Activated T-helper 2 cell treated with anti-CD3 and anti-CD28 coated beads, Interferon-gamma antibody, Interleukin-2, Interleukin-4, amounts not matched to agents 10 μg/mL and 5 μg/mL and 100 μg/mL, durations not matched to agents 14 hours and 24 hours and 36 hours (primary cell): ENCODE measurements at regions not wholly inside any gene's neighbourhood (a gene's known extent, or its start where the extent isn't known, plus 50 kb on each side); places are given as distances from the start of the nearest gene placed in this dataset.
"Not testable (repeated sequence)": the region's sequence is repeated elsewhere in the genome, so short reads cannot be mapped to it uniquely, and the experiment has no call there.

Experiments
- DNase-seq: peaks from one replicate; pipeline ENCODE4 v3.0.0; 2021; ENCODE audit warnings: low spot score
- H3K27ac Mint-ChIP-seq: one replicate; pipeline ENCODE4 v1.8.0; 2021; ENCODE audit warnings: mixed read lengths
- H3K27me3 Mint-ChIP-seq: one replicate; pipeline ENCODE4 v1.8.0; 2021; ENCODE audit warnings: low read depth, mixed read lengths
- H3K36me3 Mint-ChIP-seq: one replicate; pipeline ENCODE4 v1.8.0; 2021; ENCODE audit warnings: low read depth, mixed read lengths
- H3K4me1 Mint-ChIP-seq: one replicate; pipeline ENCODE4 v1.8.0; 2021; ENCODE audit warnings: low read depth, mixed read lengths
- H3K4me3 Mint-ChIP-seq: one replicate; pipeline ENCODE4 v1.8.0; 2021; ENCODE audit warnings: low read depth, mild to moderate bottlenecking, moderate library complexity, mixed read lengths
- H3K9me3 Mint-ChIP-seq: one replicate; pipeline ENCODE4 v1.8.0; 2021; ENCODE audit warnings: mixed read lengths
- intact Hi-C: fragments of 100-400 bp; cut with micrococcal nuclease; formaldehyde crosslinking; loops from one replicate; pipeline ENCODE4 v1.15.1; 2023

- Mint-ChIP-seq H3K4me3 (no peak overlapping the region), H3K27ac (no peak overlapping the region), H3K36me3 (no peaks in the 10 kb centered on the region), H3K9me3 (no peaks in the 10 kb centered on the region), H3K4me1 (no peaks in the 10 kb centered on the region), H3K27me3 (no peaks in the 10 kb centered on the region)
- no peak for DNase-seq
- intact Hi-C loops = no loop called here
These were observed 253.7 kb upstream of the LINC00305 start for GRCh38 chr18:64402636-64403035.

- H3K4me3 Mint-ChIP-seq = no peak overlapping the region
- H3K27me3 Mint-ChIP-seq = no peaks in the 10 kb centered on the region
- no peak for DNase-seq
- no peaks in the 10 kb centered on the region for H3K36me3 Mint-ChIP-seq
- no peaks in the 10 kb centered on the region for H3K4me1 Mint-ChIP-seq
- H3K27ac Mint-ChIP-seq = no peak overlapping the region
- intact Hi-C loops = no loop called here
- no peaks in the 10 kb centered on the region for H3K9me3 Mint-ChIP-seq
These were observed 252.6 kb upstream of the LINC00305 start for GRCh38 chr18:64401268-64402060.

GRCh38 chr18:64399566-64399965, 250.7 kb upstream of the LINC00305 start:
- no peak overlapping the region for H3K27ac Mint-ChIP-seq
- no peak overlapping the region for H3K4me3 Mint-ChIP-seq
- DNase-seq = no peak
- no peaks in the 10 kb centered on the region for H3K27me3 Mint-ChIP-seq
- H3K36me3 Mint-ChIP-seq = no peaks in the 10 kb centered on the region
- no peaks in the 10 kb centered on the region for H3K9me3 Mint-ChIP-seq
- intact Hi-C loops = no loop called here
- H3K4me1 Mint-ChIP-seq = no peaks in the 10 kb centered on the region

GRCh38 chr18:64398320-64398719, 249.4 kb upstream of the LINC00305 start:
- Mint-ChIP-seq H3K27ac (no peak overlapping the region), H3K9me3 (no peaks in the 10 kb centered on the region), H3K4me3 (no peak overlapping the region), H3K27me3 (no peaks in the 10 kb centered on the region), H3K36me3 (no peaks in the 10 kb centered on the region), H3K4me1 (no peaks in the 10 kb centered on the region)
- no peak for DNase-seq
- intact Hi-C loops = no loop called here

- Mint-ChIP-seq H3K4me3 (no peak overlapping the region), H3K27ac (no peak overlapping the region), H3K36me3 (no peaks in the 10 kb centered on the region), H3K27me3 (no peaks in the 10 kb centered on the region), H3K4me1 (no peaks in the 10 kb centered on the region), H3K9me3 (peaks cover 7% of the 10 kb centered on the region)
- intact Hi-C loops = no loop called here
- no peak for DNase-seq
These were observed 243.3 kb upstream of the LINC00305 start for GRCh38 chr18:64392202-64392601.

- DNase-seq = no peak
- Mint-ChIP-seq H3K4me3 (no peak overlapping the region), H3K9me3 (peaks cover 3% of the 10 kb centered on the region), H3K36me3 (no peaks in the 10 kb centered on the region), H3K4me1 (no peaks in the 10 kb centered on the region), H3K27me3 (no peaks in the 10 kb centered on the region), H3K27ac (no peak overlapping the region)
- intact Hi-C loops = no loop called here
These were observed 235.2 kb upstream of the LINC00305 start for GRCh38 chr18:64384101-64384500.

- Mint-ChIP-seq H3K9me3 (peaks cover 16% of the 10 kb centered on the region), H3K36me3 (no peaks in the 10 kb centered on the region), H3K4me1 (no peaks in the 10 kb centered on the region), H3K27ac (no peak overlapping the region), H3K27me3 (no peaks in the 10 kb centered on the region), H3K4me3 (no peak overlapping the region)
- intact Hi-C loops = no loop called here
- no peak for DNase-seq
These were observed 231.2 kb upstream of the LINC00305 start for GRCh38 chr18:64380117-64380516.

- no peaks in the 10 kb centered on the region for H3K4me1 Mint-ChIP-seq
- H3K27me3 Mint-ChIP-seq = no peaks in the 10 kb centered on the region
- no peaks in the 10 kb centered on the region for H3K36me3 Mint-ChIP-seq
- H3K4me3 Mint-ChIP-seq = no peak overlapping the region
- H3K27ac Mint-ChIP-seq = no peak overlapping the region
- H3K9me3 Mint-ChIP-seq = peaks cover 16% of the 10 kb centered on the region
- intact Hi-C loops = no loop called here
- no peak for DNase-seq
These were observed 230.8 kb upstream of the LINC00305 start for GRCh38 chr18:64379662-64380061.

GRCh38 chr18:64377446-64377845, 228.6 kb upstream of the LINC00305 start:
- Mint-ChIP-seq H3K36me3 (no peaks in the 10 kb centered on the region), H3K9me3 (peaks cover 22% of the 10 kb centered on the region), H3K4me3 (no peak overlapping the region), H3K27me3 (no peaks in the 10 kb centered on the region), H3K27ac (no peak overlapping the region), H3K4me1 (no peaks in the 10 kb centered on the region)
- intact Hi-C loops = no loop called here
- DNase-seq = no peak

- H3K9me3 Mint-ChIP-seq = peaks cover 22% of the 10 kb centered on the region
- H3K4me1 Mint-ChIP-seq = no peaks in the 10 kb centered on the region
- H3K36me3 Mint-ChIP-seq = no peaks in the 10 kb centered on the region
- no peak overlapping the region for H3K4me3 Mint-ChIP-seq
- H3K27ac Mint-ChIP-seq = no peak overlapping the region
- no peak for DNase-seq
- H3K27me3 Mint-ChIP-seq = no peaks in the 10 kb centered on the region
- intact Hi-C loops = no loop called here
These were observed 224.0 kb upstream of the LINC00305 start for GRCh38 chr18:64372850-64373249.

GRCh38 chr18:64369830-64370440, 221.0 kb upstream of the LINC00305 start:
- H3K9me3 Mint-ChIP-seq, intact Hi-C loops, DNase-seq, H3K36me3 Mint-ChIP-seq, H3K4me1 Mint-ChIP-seq, H3K4me3 Mint-ChIP-seq, H3K27me3 Mint-ChIP-seq, H3K27ac Mint-ChIP-seq: not testable (repeated sequence)

- intact Hi-C loops = no loop called here
These were observed 216.2 kb upstream of the LINC00305 start for GRCh38 chr18:64365106-64365505.

GRCh38 chr18:64337673-64338072, 188.8 kb upstream of the LINC00305 start:
- no peak for DNase-seq
- Mint-ChIP-seq H3K4me1 (no peaks in the 10 kb centered on the region), H3K4me3 (no peak overlapping the region), H3K27ac (no peak overlapping the region), H3K36me3 (no peaks in the 10 kb centered on the region), H3K27me3 (no peaks in the 10 kb centered on the region), H3K9me3 (no peaks in the 10 kb centered on the region)
- intact Hi-C loops = no loop called here

More at GRCh38 chr18:64365106-64365505, 216.2 kb upstream of the LINC00305 start:
- H3K36me3 Mint-ChIP-seq = no peaks in the 10 kb centered on the region
- no peak overlapping the region for H3K4me3 Mint-ChIP-seq
- H3K4me1 Mint-ChIP-seq = no peaks in the 10 kb centered on the region
- no peak overlapping the region for H3K27ac Mint-ChIP-seq
- no peaks in the 10 kb centered on the region for H3K27me3 Mint-ChIP-seq
- peaks cover 19% of the 10 kb centered on the region for H3K9me3 Mint-ChIP-seq
- no peak for DNase-seq
